Testis (tissue), 2 donors: ENCODE measurements at regions not wholly inside any gene's neighbourhood (a gene's known extent, or its start where the extent isn't known, plus 50 kb on each side); places are given as distances from the start of the nearest gene placed in this dataset.

Experiments
- DNase-seq: peaks from one replicate; pipeline ENCODE4 v3.0.0-alpha.2; 2019
- H3K27ac ChIP-seq, 2 donors: fragments of 200-600 bp; sonication (generic); one replicate each; pipeline ENCODE4 v1.5.1; 2019
- H3K27me3 ChIP-seq: fragments of 200-600 bp; sonication (generic); one replicate; pipeline ENCODE4 v1.5.1; 2019
- H3K36me3 ChIP-seq: fragments of 200-600 bp; sonication (generic); one replicate; pipeline ENCODE4 v1.5.1; 2017; ENCODE audit warnings: low read depth; ENCODE audit errors: missing control alignments
- H3K4me1 ChIP-seq: fragments of 200-600 bp; sonication (generic); one replicate; pipeline ENCODE4 v1.5.1; 2019
- H3K4me3 ChIP-seq, 2 donors: fragments of 200-600 bp; sonication (generic); one replicate each; pipeline ENCODE4 v1.5.1; 2017 to 2019
- H3K9me3 ChIP-seq: fragments of 200-600 bp; sonication (generic); one replicate; pipeline ENCODE4 v1.5.1; 2017
- CTCF ChIP-seq, 3 experiments: fragments of 450-650 bp in 2 of 3; fragments of 200-600 bp in 1 of 3; sonication (generic) in 1 of 3; IDR thresholded peaks; one replicate each; pipeline ENCODE4 v1.5.1; 2016 to 2019; ENCODE audit warnings: antibody characterized with exemption in 3 of 3, mild to moderate bottlenecking in 2 of 3, moderate library complexity in 1 of 3
- POLR2A ChIP-seq: fragments of 450-650 bp; IDR thresholded peaks from one replicate; pipeline ENCODE4 v1.6.1; 2017; ENCODE audit warnings: antibody characterized with exemption, mild to moderate bottlenecking, moderate library complexity
- WGBS, 2 donors: methylation state at CpG; one replicate each; pipeline ENCODE4 v1.1.5; 2018; 5-methylcytosine and 5-hydroxymethylcytosine counted together
- intact Hi-C: fragments of 100-400 bp; cut with DNase I; formaldehyde crosslinking; loops from one replicate; pipeline ENCODE4 v1.15.1; 2023; ENCODE audit warnings: low total_unique reads

GRCh38 chr14:84760489-84761126 is 769.3 kb upstream of the FLRT2 start:
- 63 to 65% methylated on average over 5 of the region's 5 CpGs for WGBS, 2 donors
- H3K36me3 ChIP-seq: no peaks in the 10 kb centered on the region
- DNase-seq: no peak
- intact Hi-C loops: no loop called here
- H3K4me1 ChIP-seq: no peaks in the 10 kb centered on the region
- no peak overlapping the region for H3K4me3 ChIP-seq
- no peaks in the 10 kb centered on the region for H3K9me3 ChIP-seq
- no peak overlapping the region for H3K27ac ChIP-seq
- TF ChIP-seq CTCF (IDR thresholded peaks at IDR 0.05) (no peak), POLR2A (no peak)
- H3K27me3 ChIP-seq: no peaks in the 10 kb centered on the region

GRCh38 chr14:84767434-84767833 is 762.5 kb upstream of the FLRT2 start:
- 88 to 91% methylated on average over 5 of the region's 5 CpGs for WGBS, 2 donors
- no peaks in the 10 kb centered on the region for H3K4me1 ChIP-seq
- DNase-seq: no peak
- no peaks in the 10 kb centered on the region for H3K9me3 ChIP-seq
- H3K27ac ChIP-seq: no peak overlapping the region
- intact Hi-C loops: no loop called here
- H3K27me3 ChIP-seq: no peaks in the 10 kb centered on the region
- TF ChIP-seq POLR2A (no peak), CTCF (IDR thresholded peaks at IDR 0.05) (no peak)
- no peaks in the 10 kb centered on the region for H3K36me3 ChIP-seq
- H3K4me3 ChIP-seq: no peak overlapping the region

GRCh38 chr14:84770030-84770429 is 759.9 kb upstream of the FLRT2 start:
- H3K9me3 ChIP-seq: no peaks in the 10 kb centered on the region
- WGBS, 2 donors: 89 to 93% methylated on average over 1 of the region's 1 CpG

GRCh38 chr14:84777356-84777755 is 752.6 kb upstream of the FLRT2 start:
- DNase-seq: no peak
- no peak overlapping the region for H3K27ac ChIP-seq
- H3K36me3 ChIP-seq: no peaks in the 10 kb centered on the region
- intact Hi-C loops: no loop called here
- WGBS, 2 donors: 71 to 84% methylated on average over 2 of the region's 2 CpGs
- no peaks in the 10 kb centered on the region for H3K27me3 ChIP-seq
- H3K9me3 ChIP-seq: no peaks in the 10 kb centered on the region
- H3K4me3 ChIP-seq: no peak overlapping the region
- TF ChIP-seq CTCF (IDR thresholded peaks at IDR 0.05) (no peak), POLR2A (no peak)
- no peaks in the 10 kb centered on the region for H3K4me1 ChIP-seq

More at GRCh38 chr14:84770030-84770429, 759.9 kb upstream of the FLRT2 start:
- H3K36me3 ChIP-seq: no peaks in the 10 kb centered on the region
- TF ChIP-seq CTCF (IDR thresholded peaks at IDR 0.05) (no peak), POLR2A (no peak)
- DNase-seq: no peak
- H3K4me3 ChIP-seq: no peak overlapping the region
- H3K27me3 ChIP-seq: no peaks in the 10 kb centered on the region
- H3K4me1 ChIP-seq: no peaks in the 10 kb centered on the region
- intact Hi-C loops: no loop called here
- no peak overlapping the region for H3K27ac ChIP-seq

- TF ChIP-seq POLR2A: no peak
- no peak for TF ChIP-seq CTCF (IDR thresholded peaks at IDR 0.05)
- Histone ChIP-seq H3K36me3 (no peaks in the 10 kb centered on the region), H3K27ac (no peak overlapping the region), H3K4me1 (no peaks in the 10 kb centered on the region), H3K4me3 (no peak overlapping the region), H3K27me3 (no peaks in the 10 kb centered on the region), H3K9me3 (no peaks in the 10 kb centered on the region)
- intact Hi-C loops: no loop called here
- 70 to 71% methylated on average over 1 of the region's 1 CpG for WGBS, 2 donors
- no peak for DNase-seq
Observed at GRCh38 chr14:84782902-84783301, 747.0 kb upstream of the FLRT2 start.
